Activated CD4-positive, alpha-beta T cell treated with anti-CD3 and anti-CD28 coated beads, Interleukin-2, Interleukin-6, amounts not matched to agents 100 ng/mL and 50 ng/mL, durations not matched to agents 16 hours and 8 hours (primary cell): ENCODE measurements at regions not wholly inside any gene's neighbourhood (a gene's known extent, or its start where the extent isn't known, plus 50 kb on each side); places are given as distances from the start of the nearest gene placed in this dataset.

Experiments
- DNase-seq: peaks from one replicate; pipeline ENCODE4 v3.0.0-alpha.2; 2020

DNA sequence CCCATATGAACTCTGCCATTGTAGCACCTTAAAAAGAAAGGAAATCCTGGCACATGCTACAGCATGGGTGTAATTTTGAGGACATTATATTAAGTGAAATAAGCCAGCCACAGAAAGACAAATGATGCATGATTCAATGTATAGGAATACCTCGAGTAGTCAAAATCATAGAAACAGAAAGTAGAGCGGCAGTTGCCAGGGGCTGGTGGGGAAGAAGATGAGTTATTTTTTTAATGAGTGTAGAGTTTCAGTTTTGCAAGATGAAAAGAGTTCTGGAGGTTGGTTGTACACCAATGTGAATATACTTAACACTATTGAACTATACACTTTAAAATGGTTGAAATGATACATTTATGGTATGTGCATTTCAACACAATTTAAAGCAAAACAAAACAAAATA, 133.0 kb downstream of the ZDHHC21 start:
- peak; percentile 65 for DNase-seq

DNA sequence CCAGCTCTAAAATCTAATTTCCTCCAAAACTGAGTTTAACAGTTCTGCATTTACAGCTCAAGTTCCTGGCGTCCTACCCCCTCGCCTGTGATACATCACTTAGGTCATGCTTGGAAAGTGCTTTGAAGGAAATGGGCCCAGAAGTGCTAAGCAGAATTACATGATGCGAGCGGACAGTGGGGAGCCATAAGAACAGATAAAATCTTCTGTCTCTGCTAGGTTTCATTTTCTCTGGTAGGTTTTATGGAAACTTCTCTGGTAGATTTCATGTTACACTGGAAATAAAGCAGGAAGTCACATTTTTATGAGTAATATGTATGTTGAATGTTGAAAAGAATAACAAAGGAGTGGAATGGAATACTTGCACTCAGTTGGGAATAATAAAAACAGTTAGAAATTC, 138.3 kb downstream of the ZDHHC21 start:
- no peak for DNase-seq

DNA sequence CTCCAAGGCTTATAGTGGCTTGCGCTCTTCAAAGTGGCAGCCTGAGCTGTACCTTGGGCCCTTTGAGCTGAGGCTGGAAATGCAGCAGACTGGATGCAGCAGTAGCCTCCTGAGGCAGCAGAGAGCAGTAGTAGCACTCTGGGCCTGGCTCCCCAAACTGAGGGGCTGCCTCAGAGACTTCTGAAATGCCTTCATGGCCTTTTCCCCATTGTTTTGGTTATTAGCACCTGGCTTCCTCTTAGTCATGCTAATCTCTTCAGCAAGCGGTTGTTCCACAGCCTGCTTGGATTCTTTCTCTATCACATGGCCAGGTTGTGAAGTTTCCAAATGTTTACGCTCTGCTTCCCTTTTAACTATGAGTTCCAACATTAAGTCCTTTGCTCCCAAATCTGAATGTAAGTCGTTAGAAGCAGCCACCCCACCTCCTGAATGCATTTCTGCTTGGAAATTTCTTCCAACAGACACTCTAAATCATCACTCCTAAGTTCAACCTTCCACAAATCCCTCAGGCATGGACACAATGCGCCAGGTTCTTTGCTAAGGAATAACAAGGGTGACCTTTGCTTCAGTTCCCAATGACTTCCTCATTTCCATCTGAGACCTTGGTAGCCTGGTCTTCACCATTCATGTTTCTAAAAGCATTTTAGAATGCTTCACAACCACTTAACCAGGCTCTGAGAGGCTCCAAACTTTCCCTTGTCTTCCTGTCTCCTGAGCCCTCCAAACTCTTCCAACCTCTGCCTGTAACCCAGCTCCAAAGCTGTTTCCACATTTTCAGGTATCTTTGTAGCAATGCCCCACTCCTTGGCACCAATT, 145.8 kb downstream of the ZDHHC21 start:
- DNase-seq: no peak

DNA sequence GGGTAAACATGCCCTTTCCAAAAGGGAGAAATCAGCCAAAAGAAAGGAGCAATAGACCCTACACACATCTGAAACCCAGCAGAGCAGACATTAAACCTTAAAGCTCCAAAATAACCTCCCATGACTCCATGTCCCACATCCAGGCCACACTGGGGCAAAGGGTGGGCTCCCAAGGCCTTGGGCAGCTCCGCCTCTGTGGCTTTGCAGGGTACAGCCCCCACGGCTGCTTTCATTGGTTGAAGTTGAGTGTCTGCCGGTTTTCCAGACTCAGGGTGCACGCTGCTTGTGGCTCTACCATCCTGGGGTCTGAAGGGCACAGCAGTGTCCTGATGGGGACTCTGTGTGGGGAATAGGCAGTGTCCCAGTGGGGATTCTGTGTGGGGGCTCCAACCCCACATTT, 146.5 kb downstream of the ZDHHC21 start:
- DNase-seq: no peak

DNA sequence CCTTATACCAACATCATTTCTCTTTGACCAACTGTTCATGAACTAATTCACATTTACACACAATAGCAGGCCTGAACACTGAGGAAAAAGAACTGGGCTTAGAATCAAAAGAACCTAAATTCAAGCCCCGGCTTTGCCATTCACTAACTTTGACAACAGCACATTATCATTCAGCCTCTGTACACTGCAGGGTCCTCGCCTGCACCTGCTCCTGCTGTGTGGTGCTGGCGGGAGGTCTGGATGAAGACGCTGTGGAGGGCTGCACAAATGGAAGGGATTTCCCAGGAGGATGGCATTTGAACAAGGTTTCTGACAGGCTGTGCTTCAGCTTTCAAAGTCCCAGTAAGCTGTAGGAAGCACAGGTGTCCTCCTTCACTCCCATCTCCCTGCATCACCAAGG, 151.2 kb downstream of the ZDHHC21 start:
- no peak for DNase-seq

DNA sequence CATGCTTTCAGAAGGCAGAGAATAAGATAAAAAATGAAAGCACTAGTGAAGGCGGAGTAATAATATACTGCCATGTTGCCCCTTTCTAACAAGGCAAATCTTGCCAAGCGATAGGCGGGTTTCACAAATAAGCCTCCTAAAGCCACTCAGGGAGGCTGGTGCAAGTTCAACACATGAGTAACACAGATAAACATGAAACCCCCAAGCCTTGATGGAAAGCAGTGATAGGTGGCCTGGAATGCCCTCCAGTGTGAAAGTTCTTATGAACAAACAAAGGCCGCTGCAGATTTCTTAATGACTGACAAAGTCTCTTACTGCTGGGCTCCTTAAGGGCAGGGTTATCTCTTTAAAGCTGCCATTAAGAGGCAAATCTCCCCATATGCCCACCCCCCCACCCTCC, 154.7 kb downstream of the ZDHHC21 start:
- no peak for DNase-seq

DNA sequence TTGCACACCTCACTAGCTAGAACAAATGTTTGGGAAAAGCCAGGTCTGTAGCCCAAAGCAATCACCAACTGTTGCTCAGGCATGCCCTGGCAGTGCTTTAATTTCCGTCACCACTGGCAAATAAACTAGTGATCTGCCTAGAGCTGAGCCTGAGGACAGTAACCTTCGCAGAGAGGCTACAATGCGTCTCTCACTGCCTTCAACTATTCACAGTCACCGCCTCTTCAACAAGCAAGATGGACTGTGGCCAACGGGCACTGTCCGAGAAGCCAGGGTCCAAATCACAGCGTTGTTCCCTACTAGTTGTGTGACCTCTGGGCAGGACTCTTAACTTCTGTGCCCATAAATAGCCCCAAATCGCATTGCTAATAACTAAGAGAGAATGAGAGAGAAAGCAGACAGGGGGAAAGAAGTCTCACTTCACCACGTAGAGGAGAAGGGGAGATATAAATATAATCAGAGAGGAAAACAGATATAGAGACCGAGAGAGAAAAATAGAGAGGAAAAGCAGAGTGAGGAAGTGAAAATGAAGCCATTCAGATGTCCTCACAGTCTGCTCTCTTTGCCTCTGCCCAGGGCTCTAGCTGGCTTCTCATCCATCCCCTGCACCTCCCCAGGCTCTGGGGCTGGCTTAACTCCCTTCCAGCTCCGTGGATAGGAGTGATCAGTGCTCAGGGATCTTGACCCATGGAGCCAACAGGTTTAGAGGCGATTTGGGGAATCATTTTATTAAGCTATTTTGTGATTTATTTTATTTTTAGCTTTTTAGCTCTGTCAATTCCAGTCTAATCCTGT, 157.9 kb downstream of the ZDHHC21 start:
- DNase-seq: no peak

DNA sequence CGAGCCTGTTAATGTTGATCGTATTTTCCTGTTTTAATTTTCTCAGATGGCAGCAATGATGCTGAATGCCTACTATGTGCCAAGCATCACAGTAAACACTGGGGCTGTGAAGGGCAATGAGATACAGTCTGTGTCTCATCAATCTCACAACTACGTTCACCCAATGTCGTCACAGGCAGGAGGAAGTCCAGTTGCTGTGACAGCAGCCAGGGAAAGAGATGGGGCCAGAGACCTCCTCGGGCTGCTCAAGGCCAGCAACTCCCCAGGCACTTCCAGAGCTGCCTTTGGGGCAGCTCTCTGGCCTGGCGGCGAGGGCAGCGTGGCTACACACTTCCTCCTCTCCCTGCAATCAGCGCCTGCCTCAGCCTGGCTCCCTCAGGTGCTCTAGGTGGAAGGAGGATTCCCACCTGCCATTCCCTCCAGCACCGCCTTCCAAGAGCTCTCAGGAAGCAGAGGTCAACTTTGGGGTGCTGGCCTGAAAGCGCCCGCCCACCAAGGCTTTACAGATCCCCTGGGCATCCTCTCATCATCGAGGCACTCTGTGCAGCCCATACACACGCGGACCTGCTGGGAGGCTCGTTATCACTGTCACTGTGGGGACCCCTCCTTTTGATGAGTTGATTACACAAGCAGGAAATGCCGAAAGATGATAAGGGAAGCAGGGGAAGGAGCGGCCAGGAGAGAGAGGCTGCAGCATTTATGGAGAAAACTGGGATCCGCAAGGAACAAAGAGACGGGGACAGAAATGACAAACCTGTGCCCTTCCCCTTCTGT, 159.2 kb downstream of the ZDHHC21 start:
- no peak for DNase-seq

DNA sequence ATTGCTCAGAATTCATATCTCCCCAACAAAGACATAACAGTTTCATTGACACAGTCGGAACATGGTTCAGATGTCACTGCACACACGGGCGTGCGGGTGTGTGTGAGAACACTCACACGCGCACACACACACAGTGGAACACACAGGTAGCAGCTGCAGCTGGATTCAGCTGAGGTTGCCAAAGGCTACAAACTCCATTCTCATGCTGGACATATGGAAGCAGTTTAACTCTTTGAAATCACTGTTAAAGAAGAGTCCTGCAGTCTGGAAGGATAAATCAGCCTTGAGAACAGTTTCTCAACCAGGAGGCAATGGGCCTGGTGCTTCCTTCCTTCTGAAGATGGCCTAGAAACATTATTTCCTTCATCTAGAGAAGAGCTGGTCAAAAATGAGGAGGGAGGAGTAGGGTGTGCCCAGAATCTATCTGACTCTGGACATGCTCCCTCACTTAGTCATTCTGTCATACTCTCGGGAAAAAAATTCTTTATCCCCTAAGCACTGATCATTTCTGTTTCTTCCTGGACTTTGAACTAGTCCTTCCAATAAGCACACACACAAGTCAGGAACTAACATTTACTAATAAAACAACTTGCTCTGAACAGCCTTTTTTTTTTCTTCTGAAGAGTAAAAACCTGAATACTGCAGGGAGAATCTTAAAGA, 160.6 kb downstream of the ZDHHC21 start:
- no peak for DNase-seq

DNA sequence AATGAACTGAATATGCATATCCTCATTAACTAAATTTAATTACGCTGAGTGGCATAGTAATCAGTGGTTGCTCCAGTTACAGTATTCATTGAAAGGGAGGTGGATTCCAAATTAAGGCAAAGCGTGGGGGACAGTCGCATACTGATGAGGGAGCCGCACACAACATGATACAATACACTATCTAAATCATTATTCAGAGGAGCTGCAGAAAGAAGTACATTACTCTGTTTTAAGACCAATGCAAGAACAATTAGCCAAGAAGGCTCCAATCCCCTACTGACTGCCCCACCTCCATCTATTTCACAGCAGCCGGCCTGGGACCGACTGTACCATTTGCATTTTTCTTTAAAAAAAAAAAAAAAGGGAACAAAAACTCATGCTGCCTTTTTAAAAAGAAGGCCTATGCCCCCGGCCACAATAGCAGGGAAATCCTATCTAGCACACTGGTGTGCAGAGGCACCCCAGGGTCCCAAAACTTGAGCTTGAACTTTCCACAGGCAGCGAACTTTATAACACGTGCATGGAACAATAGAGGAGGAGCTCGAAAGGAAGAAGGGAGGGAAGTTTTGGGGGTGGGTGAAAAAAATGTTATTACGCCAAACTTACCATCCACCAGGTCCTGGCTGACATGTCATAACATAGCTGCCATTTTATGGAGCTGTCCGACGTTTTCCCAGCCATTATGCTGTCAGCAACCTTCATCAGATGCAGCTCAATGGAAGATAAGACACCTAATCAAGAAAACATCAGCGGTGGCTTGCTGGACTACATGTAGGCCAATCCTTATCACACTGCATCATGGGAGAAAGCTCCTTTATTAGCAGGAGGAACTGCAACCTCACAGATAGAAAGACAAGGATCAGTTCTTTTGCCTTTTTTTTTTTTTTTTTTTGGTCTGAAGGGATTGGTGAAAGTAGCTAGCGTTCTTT, 161.6 kb downstream of the ZDHHC21 start:
- DNase-seq: no peak

DNA sequence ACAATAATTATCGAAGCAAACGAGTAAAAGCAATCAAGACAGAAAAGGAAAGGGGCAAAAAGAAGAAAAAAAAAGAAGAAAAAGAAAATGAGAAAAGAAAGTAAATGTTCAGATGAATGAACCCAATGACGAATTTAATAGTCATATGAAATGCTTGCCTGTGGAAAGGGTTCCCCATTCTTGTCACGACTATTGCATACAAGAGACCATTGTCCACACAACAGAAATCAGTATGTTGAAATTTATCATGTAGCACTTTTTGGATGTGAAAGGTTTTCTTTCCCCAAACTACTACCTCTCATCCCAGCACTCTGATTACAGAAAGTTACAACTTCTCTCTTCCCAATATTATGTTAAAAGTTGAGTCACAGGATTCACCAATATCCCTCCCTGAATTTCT, 162.4 kb downstream of the ZDHHC21 start:
- no peak for DNase-seq

DNA sequence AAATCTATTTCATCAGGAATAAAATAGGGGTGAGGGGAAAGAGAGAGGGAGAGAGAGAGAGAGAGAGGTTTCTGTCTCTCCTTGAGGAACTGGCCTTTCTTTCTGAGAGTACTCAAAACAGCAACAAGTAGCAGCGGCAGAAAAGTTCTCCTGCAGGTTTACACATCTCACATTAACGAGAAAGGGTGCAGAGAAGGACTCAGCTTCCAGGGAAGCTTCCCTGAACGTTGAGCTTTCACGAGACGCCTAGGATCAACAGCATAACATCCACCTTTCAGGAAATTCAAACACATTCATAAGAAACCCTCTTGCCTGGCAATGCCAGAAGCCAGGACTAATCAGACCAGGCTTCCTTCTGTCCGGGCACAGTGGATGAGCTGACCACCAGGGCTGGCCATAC, 162.9 kb downstream of the ZDHHC21 start:
- DNase-seq: no peak

DNA sequence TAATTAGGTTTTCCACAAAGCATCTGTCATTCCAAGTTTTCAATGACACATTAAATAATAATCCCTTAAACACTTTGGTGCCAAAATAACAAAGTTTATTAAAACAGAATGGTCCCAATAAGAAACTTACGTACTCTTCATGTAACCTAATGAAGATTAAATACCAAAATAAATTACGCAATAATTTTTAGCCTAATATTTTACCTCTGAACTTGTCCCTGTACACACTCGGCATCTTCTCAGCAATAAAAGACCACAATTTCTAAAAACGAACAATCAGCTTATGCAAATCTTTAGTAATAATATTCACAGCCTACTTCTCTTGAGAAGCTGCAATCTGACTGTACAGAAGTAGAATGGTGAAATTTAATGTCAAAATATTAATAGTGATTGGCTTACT, 163.6 kb downstream of the ZDHHC21 start:
- DNase-seq: no peak

DNA sequence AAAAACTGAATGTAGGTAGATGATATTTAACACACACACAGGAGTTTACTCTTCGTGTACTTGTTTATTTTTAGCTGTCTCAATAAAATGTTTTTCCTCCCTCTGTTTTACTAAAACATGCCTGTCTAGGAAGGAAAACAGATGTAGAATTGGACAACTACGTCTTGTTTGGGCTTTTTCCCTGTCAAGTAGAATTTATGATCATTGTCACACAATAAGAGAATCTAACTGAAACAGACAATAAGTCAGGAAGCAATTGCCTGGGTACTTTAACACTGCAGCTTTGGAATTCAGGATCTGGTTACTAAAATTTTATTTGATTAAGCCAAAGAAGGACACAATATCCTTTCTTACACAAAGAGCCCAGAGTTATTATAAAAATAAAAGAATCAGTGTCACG, 164.2 kb downstream of the ZDHHC21 start:
- DNase-seq: no peak

DNA sequence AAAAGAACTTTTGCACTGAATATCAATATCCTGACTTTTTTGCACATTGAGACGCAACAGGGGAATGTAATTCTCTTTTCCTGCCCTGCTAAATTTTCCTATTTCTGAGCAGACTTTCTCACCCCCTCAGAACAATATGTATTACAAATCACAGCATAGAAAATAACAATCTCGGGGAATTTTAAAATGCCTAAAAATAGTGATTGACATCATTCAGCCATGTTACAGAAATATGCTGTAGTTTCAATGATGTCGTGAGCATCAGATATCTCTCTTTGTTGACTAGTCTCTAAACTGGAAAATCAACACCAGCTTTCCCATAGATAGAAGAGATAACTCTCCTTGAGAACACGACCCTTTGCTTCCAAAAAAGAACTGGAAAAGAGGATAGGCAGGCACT, 166.7 kb downstream of the ZDHHC21 start:
- no peak for DNase-seq

DNA sequence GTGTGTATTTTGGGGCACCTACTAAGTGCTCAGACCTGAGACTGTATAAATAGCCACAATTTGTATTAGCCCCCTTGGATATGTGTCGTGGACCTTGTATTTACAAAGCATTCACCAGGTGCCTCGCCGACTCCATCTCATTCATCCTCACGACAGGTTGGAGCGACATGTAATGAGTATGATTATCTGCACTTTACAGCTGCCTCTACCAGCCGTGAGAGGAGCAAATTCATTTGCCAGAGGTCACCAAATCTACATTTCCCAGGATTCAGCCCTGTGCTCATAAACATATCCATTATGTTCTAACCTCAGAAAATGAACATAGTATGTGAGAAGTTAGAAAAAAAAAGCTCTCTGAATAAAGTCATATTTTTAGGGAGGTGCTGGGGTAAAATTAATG, 167.4 kb downstream of the ZDHHC21 start:
- no peak for DNase-seq

DNA sequence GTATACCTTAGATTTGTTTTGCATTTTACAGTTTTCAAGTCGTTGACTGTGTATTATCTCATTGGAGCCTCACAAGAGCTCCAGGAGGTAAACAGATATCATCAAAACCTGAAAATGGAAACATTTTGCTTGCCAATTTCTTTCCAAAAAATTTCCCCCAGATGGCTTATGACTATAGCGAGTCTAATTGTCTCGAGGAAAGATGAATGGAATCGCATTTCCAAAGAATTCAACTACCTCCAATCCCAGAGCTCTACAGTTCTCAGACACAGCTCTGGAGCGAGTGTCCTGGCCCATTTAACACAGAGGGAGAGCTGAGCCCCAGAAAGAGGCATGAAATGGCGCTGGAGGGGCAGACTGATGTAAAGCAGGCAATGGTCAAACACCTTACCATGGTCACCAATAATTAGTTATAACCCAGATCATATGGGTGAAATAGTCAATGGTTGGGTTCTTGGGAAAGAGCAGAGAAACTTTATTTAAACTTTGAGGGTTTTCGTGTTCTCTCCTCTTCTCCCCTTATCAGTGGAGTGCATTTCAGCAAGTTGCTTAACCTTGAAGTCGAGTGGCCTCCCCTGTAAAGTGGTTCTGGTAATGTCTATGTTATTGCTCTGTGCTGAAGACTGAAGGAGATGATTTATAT, 168.2 kb downstream of the ZDHHC21 start:
- no peak for DNase-seq

DNA sequence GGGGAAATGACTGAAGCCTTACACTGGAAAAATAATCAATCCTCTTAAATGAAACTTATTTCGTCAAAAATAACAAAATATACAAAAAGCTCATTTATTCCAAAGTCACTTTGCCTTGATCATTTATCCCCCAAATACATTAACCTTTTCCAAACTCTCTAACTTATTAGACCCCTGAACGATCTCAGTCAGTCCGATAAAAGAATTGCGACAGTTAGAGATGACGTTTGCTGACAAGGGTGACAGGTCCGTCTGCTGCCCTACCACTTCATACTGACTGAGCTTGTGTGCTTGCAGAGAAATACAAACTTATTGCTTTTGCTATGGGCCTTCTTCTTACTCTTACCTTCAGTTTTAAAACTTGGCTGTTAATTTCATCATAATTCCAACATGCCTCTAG, 169.7 kb downstream of the ZDHHC21 start:
- DNase-seq: no peak

DNA sequence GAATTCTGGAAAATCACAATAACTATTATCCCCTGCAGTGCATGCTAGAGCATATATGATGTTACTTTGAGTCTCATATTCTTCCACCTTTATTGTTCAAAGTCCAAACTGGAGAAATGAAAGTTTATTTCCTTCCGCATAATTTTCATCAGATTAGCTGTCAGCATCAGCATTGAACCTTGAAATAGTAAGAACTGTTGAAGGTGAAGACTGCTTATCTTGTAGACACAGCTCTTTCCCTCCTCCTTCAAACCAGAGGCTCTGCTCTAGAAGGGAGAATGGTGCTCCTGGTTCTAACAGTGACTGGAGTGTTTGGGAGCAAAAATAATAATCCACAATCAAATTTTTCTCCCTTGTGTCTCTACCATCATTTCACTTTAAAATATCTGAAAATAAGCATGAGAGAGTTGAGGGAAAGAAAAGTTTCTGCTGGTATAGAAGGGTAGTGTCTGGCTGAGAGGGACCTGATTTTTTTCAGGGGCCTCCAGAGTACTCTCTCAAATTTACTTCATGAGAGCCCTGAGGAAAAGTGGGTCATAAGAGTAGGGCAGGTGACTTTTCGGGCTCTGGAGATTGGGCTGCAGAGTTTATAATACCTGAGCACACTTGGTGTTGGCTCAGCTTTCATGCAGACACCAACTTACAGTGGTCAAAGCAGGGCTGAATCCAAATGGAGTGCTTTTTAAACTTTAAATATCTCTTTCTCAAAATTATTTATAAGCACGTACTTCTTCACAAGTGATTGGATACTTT, 170.4 kb downstream of the ZDHHC21 start:
- no peak for DNase-seq

DNA sequence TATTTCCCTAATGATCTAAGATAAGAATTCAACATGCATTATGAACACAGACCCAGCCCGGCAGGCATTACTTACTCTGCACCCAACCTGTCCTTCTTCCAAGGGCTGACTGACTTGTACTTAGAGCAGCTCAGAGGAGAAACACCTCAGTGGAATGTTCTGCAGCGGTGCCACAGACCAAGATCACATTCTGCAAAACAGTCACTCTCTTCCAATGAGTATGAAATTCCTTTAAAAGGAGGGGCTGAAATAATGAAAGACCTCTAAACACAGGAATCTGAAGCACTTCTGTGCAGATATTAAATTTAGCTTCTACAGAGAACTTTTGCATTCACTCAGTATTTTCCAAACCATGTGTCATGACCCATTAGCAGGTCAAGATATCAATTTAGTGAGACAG, 172.9 kb downstream of the ZDHHC21 start:
- no peak for DNase-seq
